SH-SY5Y (cell line): ENCODE measurements at regions not wholly inside any gene's neighbourhood (a gene's known extent, or its start where the extent isn't known, plus 50 kb on each side); places are given as distances from the start of the nearest gene placed in this dataset.

Experiments
- GATA2 ChIP-seq: IDR thresholded peaks from 2 replicates; pipeline ENCODE4 v1.6.1; 2011; ENCODE audit warnings: mild to moderate bottlenecking, low read depth, low read length
- GATA3 ChIP-seq: IDR thresholded peaks from 2 replicates; pipeline ENCODE4 v1.6.1; 2011; ENCODE audit warnings: low read depth, mild to moderate bottlenecking, low read length, moderate library complexity

DNA sequence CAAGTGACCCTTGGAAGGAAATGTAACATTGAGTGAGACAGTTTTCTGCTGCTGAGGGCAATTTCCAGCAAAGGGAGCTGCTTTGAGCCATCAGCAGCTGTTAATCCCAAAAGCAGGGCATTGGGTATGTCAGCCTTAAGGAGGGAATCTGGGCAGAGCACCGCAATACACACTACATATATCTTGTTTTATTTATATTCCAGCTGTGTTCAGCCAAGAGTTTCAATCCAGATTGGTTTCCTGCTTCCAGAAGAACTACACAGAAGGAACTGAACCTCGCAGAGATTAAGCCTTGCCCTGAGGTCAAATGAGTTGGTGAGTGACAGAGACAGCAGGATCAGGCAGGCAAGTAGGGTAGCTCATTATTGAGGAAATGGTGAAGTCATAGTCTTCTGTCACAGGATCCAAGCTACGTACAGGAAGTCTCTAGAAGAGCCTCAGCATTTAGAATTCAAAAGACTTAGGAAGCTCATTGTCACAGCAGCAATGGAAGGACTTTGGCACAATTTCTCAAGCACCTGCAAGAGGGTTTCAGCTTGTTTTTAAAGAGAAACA, 109.9 kb upstream of the HEY2 start:
- TF ChIP-seq GATA2 = no peak
- TF ChIP-seq GATA3 = no peak
